GM19395 (cell line): ENCODE measurements at regions not wholly inside any gene's neighbourhood (a gene's known extent, or its start where the extent isn't known, plus 50 kb on each side); places are given as distances from the start of the nearest gene placed in this dataset.
"Not testable (repeated sequence)": the region's sequence is repeated elsewhere in the genome, so short reads cannot be mapped to it uniquely, and the experiment has no call there.

ENCODE experiments used
- ATAC-seq: cut with Tn5 transposase; IDR thresholded peaks from one replicate; pipeline ENCODE4 v1.9.1; 2021; ENCODE audit warnings: mild to moderate bottlenecking, moderate library complexity; ENCODE audit not compliant: unreplicated experiment

- no peak for ATAC-seq
Measured at GRCh38 chr13:74747186-74747955, 613.2 kb upstream of the KLF12 start.

GRCh38 chr13:74743992-74744391 is 609.8 kb upstream of the KLF12 start:
- ATAC-seq: no peak

- no peak for ATAC-seq
Measured at GRCh38 chr13:74741732-74742131, 607.5 kb upstream of the KLF12 start.

GRCh38 chr13:74732736-74733385 is 598.7 kb upstream of the KLF12 start:
- ATAC-seq: no peak

DNA sequence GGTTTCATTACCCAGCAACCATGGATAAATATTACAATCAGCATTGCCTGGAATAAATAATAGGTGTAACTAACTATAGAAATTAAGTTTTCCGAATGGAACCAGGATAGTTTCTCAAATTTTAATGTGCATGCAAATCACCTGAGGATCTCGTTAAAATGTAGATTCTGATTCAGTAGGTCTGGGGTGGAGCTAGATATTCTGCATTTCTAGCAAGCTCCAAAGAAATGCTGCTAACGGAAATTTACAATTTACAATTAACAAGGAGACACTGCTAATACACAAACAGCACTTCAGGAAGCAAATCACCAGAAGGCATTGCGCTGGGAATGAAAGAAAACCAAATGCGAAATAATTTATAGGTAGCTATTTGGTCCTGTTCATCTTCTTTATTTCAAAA is 597.5 kb upstream of the KLF12 start:
- ATAC-seq: no peak

- ATAC-seq: no peak
Measured at GRCh38 chr13:74730556-74731331, 596.5 kb upstream of the KLF12 start.

DNA sequence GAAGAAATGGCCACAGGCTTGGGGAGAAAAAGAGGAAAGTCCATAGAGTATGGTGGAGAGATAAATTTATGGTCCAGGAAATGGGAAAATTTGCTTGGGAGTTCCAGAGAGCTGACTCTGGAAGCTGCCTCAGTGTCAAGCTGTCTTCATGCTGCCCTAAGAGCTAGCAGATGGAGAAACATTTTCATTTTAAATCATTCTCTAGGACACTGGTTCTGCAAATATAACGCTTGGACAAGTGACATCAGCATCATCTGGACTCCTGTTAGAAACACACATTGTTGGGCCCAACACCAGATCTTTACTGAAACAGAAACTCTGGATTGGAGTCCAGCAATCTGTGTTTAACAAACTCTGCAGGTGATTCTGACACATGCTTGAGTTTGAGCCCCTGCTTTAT is 592.0 kb upstream of the KLF12 start:
- ATAC-seq: no peak

- not testable (repeated sequence) for ATAC-seq
Measured at GRCh38 chr13:74718232-74718842, 584.1 kb upstream of the KLF12 start.

- no peak for ATAC-seq
Measured at GRCh38 chr13:74715718-74716117, 581.5 kb upstream of the KLF12 start.

GRCh38 chr13:74710006-74710405 is 575.8 kb upstream of the KLF12 start:
- no peak for ATAC-seq

GRCh38 chr13:74709226-74709625 is 575.0 kb upstream of the KLF12 start:
- ATAC-seq: no peak

- ATAC-seq: no peak
Measured at GRCh38 chr13:74708629-74709028, 574.4 kb upstream of the KLF12 start.

- no peak for ATAC-seq
Measured at GRCh38 chr13:74707291-74707690, 573.1 kb upstream of the KLF12 start.

GRCh38 chr13:74706801-74707200 is 572.6 kb upstream of the KLF12 start:
- no peak for ATAC-seq

DNA sequence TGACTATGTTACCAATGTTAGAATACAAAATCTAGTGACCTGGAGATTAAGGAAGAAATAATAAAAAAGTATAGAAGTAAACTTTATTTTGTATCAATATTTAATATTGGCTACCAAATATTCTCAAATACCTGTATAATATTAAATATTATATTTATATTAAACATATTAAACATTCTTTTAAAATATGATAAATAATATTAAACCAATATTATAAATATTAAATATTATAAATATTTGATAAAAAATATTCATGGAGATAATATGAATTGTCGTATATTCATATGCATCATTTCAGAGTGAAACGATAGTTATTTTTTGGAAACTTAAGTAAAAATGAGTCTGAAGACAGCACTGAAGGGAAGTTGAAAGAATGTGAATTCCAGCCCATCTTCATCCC is 571.2 kb upstream of the KLF12 start:
- no peak for ATAC-seq

- ATAC-seq: no peak
Measured at GRCh38 chr13:74703855-74704387, 569.7 kb upstream of the KLF12 start.

DNA sequence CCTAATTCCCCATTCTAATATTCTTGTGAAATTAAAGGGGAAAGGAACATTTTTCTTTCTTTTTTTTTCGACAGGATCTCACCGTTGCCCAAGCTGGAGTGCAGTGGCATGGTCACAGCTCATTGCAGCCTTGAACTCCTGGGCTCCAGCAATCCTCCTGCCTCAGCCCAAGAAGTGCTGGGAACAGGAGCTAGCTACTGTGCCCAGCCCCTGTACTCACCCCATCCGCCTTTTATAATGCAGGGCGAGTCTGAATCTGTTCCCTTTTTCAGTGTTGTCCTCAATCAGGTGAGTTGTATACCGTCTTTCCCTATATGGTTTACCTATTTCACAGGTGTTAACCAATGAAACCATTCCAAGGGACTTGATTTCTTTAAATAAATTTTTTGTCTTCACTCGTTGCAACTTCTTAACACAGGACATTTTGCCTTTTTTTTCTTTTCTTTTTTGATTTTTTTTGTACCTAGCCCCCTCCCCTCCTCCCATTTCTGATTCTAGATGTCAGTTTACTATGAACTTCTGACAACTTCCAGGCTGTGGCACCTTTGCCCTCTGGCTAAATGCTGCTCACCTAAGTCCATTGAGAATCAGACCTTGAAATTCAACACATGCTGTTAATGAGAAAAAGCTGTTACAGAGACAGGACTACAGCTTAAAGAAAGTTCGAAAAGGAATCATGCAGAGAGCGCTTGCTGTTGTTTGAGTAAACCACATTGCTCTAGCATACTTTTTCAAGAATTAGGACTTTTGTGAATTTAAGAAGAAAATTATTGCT is 562.1 kb upstream of the KLF12 start:
- no peak for ATAC-seq

DNA sequence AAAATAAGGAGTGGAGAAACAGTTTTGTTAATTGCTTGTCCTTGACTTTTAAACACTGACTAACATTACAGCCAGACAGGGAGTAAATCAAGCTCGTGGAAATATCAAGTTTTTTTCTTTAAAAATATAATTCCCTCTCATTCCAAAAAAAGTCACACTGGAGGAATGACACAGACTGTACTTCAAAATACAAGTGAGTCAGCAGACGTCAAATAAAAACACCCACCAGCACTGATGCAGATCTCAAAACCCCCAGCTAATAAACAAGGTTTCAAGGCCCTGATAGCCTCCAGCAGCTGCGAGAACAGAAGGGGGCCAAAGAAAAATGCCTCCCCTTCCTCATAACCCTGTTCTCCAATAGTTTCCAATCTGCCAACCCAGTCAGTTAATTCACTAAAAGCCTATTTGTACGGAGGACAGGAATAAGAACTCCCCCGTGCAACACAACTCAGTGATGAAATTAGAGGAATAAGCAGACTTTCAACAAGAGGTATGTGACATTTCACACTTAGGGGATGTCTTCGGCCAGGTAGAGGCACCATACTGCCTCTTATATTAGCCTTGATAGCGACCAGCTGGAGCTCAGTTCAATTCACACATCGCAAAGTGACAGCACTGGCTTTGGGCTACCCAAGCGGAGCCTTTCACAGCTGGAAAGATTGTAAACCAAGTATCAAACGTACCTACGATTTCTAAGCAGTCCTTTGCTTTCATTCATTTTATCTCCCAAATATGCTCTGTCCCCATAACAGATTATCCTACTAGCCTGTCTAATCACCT is 561.0 kb upstream of the KLF12 start:
- no peak for ATAC-seq

DNA sequence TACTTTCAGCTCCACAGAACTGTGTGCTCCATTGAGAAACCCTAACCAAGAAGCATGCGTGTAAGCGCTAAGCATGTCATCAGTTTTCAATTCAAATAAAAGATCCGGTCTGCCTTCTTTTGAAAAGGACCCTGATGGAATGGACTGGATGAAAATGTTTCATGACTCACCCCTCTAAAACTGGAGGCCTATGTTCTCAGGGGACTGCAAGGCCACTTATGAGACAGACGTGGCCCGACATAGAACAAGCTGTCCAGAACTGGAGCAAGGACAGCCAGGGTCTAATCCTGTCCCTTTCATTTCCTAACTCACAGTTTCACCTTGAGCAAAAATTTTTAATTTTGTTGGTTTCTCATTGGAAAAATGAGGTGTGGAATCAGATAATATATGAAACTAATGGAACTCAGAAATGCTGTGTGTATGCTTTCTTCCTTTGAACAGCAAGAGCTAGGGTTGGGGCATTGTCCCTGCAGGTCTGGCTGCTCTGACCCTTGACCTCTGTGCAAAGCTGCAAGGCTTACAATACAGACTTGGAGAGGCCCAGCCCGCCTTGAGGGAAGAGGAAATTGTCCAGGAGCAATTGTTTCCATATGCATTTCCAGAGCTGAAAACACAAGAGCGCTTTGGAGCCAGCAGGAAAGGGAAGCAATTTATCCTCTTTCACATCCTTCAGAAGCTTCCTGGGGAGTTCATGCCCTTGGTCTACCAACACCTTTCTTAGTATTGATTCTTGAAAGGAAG is 553.4 kb upstream of the KLF12 start:
- no peak for ATAC-seq
